HepG2 (cell line): ENCODE measurements at regions not wholly inside any gene's neighbourhood (a gene's known extent, or its start where the extent isn't known, plus 50 kb on each side); places are given as distances from the start of the nearest gene placed in this dataset.

Source experiments
- EZH2 ChIP-seq: conservative IDR thresholded peaks from 2 replicates; pipeline ENCODE4 v1.6.1; 2012; ENCODE audit warnings: mild to moderate bottlenecking, low read depth, low read length, moderate library complexity
- JUN ChIP-seq: sonication (generic); formaldehyde crosslinking; IDR thresholded peaks from 2 replicates; pipeline ENCODE4 v1.4.0; 2020; ENCODE audit warnings: mild to moderate bottlenecking, missing genetic modification reagents
- JUND ChIP-seq: sonication (generic); formaldehyde crosslinking; IDR thresholded peaks from 2 replicates; pipeline ENCODE4 v1.8.0; 2022; ENCODE audit warnings: mild to moderate bottlenecking, missing genetic modification reagents
- POLR2AphosphoS5 ChIP-seq: IDR thresholded peaks from 2 replicates; pipeline ENCODE4 v1.6.1; 2012; ENCODE audit warnings: low read depth, low read length
- SRY ChIP-seq: sonication (generic); formaldehyde crosslinking; IDR thresholded peaks from 2 replicates; pipeline ENCODE4 v1.8.0; 2022; ENCODE audit warnings: mild to moderate bottlenecking, missing genetic modification reagents
- YY1 ChIP-seq: IDR thresholded peaks from 2 replicates; pipeline ENCODE4 v1.6.1; 2011; ENCODE audit warnings: low read length, low read depth, moderate library complexity, mild to moderate bottlenecking; ENCODE audit not compliant: insufficient read depth, insufficient replicate concordance
- ZFP37 ChIP-seq: sonication (generic); formaldehyde crosslinking; IDR thresholded peaks from 2 replicates; pipeline ENCODE4 v1.4.0; 2020; ENCODE audit warnings: missing genetic modification reagents, borderline replicate concordance
- ZNF512 ChIP-seq: sonication (generic); formaldehyde crosslinking; IDR thresholded peaks from 2 replicates; pipeline ENCODE4 v1.4.0; 2020; ENCODE audit warnings: mild to moderate bottlenecking, missing genetic modification reagents

- TF ChIP-seq EZH2 = no peak
- TF ChIP-seq JUND (CRISPR knock-in tag) = no peak
- TF ChIP-seq JUN (CRISPR knock-in tag) = no peak
- no peak for TF ChIP-seq POLR2AphosphoS5
- no peak for TF ChIP-seq ZNF512
- no peak for TF ChIP-seq YY1
- no peak for TF ChIP-seq ZFP37 (CRISPR knock-in tag)
- no peak for TF ChIP-seq SRY
Measured at GRCh38 chr16:54568906-54569807, 282.6 kb upstream of the IRX3 start.
